Activated naive CD4-positive, alpha-beta T cell treated with anti-CD3 and anti-CD28 coated beads for 36 hours (primary cell): ENCODE measurements at regions not wholly inside any gene's neighbourhood (a gene's known extent, or its start where the extent isn't known, plus 50 kb on each side); places are given as distances from the start of the nearest gene placed in this dataset.

Experiments
- CTCF ChIA-PET: fragments of 350-600 bp; sonication (Branson Sonifier 250); formaldehyde crosslinking; loops from one replicate; lab custom pipeline; 2021; ENCODE audit warnings: antibody characterized with exemption; lab: Charles Lee
- DNase-seq: peaks from one replicate; pipeline ENCODE4 v3.0.0-alpha.2; 2020
- H3K27ac Mint-ChIP-seq: one replicate; pipeline ENCODE4 v1.8.0; 2021; ENCODE audit warnings: mild to moderate bottlenecking, mixed read lengths
- H3K27me3 Mint-ChIP-seq: one replicate; pipeline ENCODE4 v1.8.0; 2021; ENCODE audit warnings: low read depth, mixed read lengths
- H3K36me3 Mint-ChIP-seq: one replicate; pipeline ENCODE4 v1.8.0; 2021; ENCODE audit warnings: low read depth, mixed read lengths
- H3K4me1 Mint-ChIP-seq: one replicate; pipeline ENCODE4 v1.8.0; 2021; ENCODE audit warnings: low read depth, mixed read lengths
- H3K4me3 Mint-ChIP-seq: one replicate; pipeline ENCODE4 v1.8.0; 2021; ENCODE audit warnings: mild to moderate bottlenecking, moderate library complexity, mixed read lengths
- H3K9me3 Mint-ChIP-seq: one replicate; pipeline ENCODE4 v1.8.0; 2021; ENCODE audit warnings: mixed read lengths
- intact Hi-C: fragments of 100-400 bp; cut with micrococcal nuclease; formaldehyde crosslinking; loops from one replicate; pipeline ENCODE4 v1.15.1; 2023

DNA sequence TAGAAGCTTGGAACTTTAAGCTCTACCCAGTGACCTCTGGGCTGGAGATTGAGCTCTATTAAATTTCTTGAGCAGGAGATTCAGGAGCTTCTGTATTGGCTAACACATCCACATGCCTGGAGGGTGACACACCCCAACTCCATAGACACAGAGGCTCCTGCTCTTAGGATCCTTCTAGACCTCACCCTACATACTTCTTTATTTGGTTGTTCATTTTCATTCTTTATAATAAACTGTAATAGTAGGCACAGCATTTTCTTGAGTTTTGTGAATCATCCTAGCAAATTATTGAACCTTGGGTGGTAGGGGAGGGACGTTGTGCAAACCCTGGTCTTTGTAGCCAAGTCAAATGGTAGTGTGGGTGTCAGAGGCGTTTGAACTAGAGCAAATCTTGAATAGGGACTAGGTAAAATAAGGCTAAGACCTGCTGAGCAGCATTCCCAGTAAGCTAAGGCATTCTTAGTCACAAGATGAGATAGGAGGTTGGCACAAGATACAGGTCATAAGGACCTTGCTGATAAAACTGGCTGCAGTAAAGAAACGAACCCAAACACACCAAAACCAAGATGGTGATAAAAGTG lies 323.8 kb upstream of the GALNT5 start:
- Mint-ChIP-seq H3K36me3 (no peaks in the 10 kb centered on the region), H3K4me1 (no peaks in the 10 kb centered on the region), H3K9me3 (no peaks in the 10 kb centered on the region), H3K27me3 (no peaks in the 10 kb centered on the region), H3K4me3 (no peak overlapping the region), H3K27ac (no peak overlapping the region)
- intact Hi-C loops, result no loop called here
- no peak for DNase-seq
- CTCF ChIA-PET, result no interaction called here

DNA sequence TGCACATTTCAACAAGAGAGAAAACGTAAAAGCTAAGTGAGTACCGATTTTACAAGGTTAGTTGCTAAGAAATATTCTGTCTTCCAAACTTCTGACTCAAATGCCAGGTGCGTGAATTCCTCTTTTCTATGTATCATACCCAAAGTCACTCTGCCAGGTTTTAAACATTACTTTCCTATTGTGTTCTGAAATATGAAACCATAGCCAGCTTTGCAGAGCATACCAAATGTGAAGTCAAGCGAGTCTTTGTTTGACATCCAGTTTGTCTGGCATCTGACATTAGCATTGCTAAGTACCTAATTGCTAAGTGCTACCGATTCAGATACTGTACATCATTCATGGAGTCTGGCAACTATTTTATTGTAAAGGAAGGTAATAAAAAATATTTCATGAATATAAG lies 321.9 kb upstream of the GALNT5 start:
- H3K27me3 Mint-ChIP-seq, result no peaks in the 10 kb centered on the region
- no peak overlapping the region for H3K4me3 Mint-ChIP-seq
- CTCF ChIA-PET, result no interaction called here
- intact Hi-C loops, result no loop called here
- no peaks in the 10 kb centered on the region for H3K36me3 Mint-ChIP-seq
- no peak overlapping the region for H3K27ac Mint-ChIP-seq
- H3K4me1 Mint-ChIP-seq, result no peaks in the 10 kb centered on the region
- no peak for DNase-seq
- no peaks in the 10 kb centered on the region for H3K9me3 Mint-ChIP-seq

DNA sequence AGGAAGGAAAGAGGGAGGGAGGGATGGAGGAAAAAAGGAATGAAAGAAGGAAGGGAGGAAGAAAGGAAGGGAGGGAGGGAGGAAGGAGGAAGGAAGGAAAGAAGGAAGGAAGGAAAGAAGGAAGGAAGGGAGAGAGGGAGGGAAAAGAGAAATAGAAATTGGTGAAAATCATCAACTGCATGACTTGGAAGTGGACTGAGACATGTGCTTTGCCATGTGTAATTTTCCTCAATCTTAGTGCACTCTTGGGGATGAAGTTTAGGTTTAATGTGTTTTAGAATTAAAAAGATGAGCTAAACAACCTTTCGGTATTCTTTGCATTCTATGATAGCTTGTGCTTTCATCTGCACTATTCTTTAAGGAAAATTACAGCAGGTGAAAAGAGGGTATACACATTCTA lies 320.1 kb upstream of the GALNT5 start:
- H3K36me3 Mint-ChIP-seq, result no peaks in the 10 kb centered on the region
- intact Hi-C loops, result no loop called here
- no peaks in the 10 kb centered on the region for H3K27me3 Mint-ChIP-seq
- CTCF ChIA-PET, result interaction anchor here (0.6 kb wide), 1 partner anchor 10 kb away, joined by 3 read pairs; no protein-coding TSS in a partner anchor
- no peak overlapping the region for H3K4me3 Mint-ChIP-seq
- DNase-seq, result no peak
- no peaks in the 10 kb centered on the region for H3K4me1 Mint-ChIP-seq
- H3K9me3 Mint-ChIP-seq, result no peaks in the 10 kb centered on the region
- no peak overlapping the region for H3K27ac Mint-ChIP-seq

DNA sequence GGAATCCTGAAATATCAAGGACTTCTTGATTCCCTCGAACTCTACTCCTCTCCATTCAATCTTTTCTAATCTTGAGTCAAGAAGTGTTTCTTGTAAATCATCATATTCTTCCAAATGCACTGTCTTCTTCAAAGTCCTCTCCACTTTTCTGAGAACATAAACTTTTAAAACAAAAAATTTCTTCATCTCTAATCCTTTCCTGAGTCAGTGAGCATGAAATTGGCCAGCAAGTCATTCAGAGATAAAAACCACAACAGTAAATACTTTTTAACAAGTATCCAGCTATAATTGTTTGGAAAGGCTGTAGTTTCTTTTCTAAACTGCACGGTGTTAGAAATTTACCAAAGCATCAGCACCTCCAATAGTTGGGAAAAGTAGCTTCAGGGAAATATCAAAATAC lies 312.6 kb upstream of the GALNT5 start:
- Mint-ChIP-seq H3K27ac (no peak overlapping the region), H3K36me3 (no peaks in the 10 kb centered on the region), H3K27me3 (no peaks in the 10 kb centered on the region), H3K4me3 (no peak overlapping the region), H3K9me3 (peaks cover 1% of the 10 kb centered on the region), H3K4me1 (no peaks in the 10 kb centered on the region)
- no peak for DNase-seq
- intact Hi-C loops, result no loop called here
- CTCF ChIA-PET, result no interaction called here

DNA sequence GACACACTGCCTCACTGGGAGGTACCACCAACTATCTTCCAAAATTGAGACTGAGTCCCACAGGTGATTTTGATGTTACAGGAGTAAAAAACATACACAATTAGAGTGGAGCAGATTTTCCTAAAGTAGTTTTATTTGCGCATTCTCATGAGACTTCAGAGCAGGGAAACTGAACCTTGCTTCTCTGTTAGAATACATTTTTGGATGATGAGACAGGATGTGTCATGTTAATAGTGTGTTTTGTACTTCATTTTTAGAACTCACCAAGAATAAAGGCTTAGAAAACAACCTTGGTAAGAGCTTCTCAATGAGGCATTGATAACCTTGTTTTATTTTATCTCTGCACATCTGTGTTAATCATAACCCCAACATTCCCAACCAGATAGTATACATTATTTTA lies 310.2 kb upstream of the GALNT5 start:
- H3K27ac Mint-ChIP-seq, result no peak overlapping the region
- CTCF ChIA-PET, result no interaction called here
- H3K27me3 Mint-ChIP-seq, result no peaks in the 10 kb centered on the region
- H3K36me3 Mint-ChIP-seq, result no peaks in the 10 kb centered on the region
- no peaks in the 10 kb centered on the region for H3K4me1 Mint-ChIP-seq
- intact Hi-C loops, result no loop called here
- no peak for DNase-seq
- no peak overlapping the region for H3K4me3 Mint-ChIP-seq
- H3K9me3 Mint-ChIP-seq, result peaks cover 6% of the 10 kb centered on the region

DNA sequence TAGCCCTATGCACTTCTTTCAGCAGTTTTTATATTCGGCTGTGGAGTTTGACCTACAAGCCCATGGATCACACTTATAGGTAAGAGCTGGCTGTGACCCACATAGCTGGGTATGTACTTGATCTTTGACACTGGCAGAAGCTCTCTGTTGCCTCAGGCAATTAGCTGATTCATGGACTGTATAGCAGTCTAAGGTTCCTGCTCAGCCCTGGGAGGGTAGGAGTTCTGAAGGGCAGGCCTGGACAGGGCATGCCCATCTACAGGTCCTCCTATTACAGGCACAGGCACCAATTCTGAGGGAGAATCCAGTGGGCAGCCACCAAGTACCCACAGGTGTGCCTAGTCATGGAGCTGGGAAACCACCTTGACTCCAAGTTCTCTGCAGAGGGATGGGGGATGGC lies 301.8 kb upstream of the GALNT5 start:
- DNase-seq, result no peak
- intact Hi-C loops, result no loop called here

DNA sequence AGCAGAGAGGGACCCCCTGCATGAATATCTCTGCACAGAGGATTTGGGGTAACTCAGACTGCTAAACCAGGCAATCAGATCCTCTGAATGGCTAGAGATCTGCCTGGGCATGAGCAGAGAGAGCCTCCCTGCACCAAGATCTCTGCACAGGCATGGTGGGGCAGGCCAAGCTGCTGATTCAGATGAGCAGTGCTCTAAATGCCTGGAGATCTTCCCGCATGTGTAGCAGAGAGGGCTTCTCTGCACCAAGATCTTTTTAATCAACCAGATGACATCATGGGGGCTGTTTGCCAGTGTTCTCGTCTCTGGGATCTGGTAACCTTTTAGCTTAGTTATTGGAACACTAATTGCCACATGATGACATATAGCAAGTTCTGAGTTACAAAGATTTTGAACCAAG lies 301.3 kb upstream of the GALNT5 start:
- Mint-ChIP-seq H3K4me3 (no peak overlapping the region), H3K36me3 (no peaks in the 10 kb centered on the region), H3K4me1 (no peaks in the 10 kb centered on the region), H3K9me3 (peaks cover 9% of the 10 kb centered on the region), H3K27me3 (no peaks in the 10 kb centered on the region), H3K27ac (no peak overlapping the region)
- DNase-seq, result no peak
- CTCF ChIA-PET, result no interaction called here
- intact Hi-C loops, result no loop called here

More for the DNA sequence above, 301.8 kb upstream of the GALNT5 start:
- Mint-ChIP-seq H3K36me3 (no peaks in the 10 kb centered on the region), H3K27ac (no peak overlapping the region), H3K4me1 (no peaks in the 10 kb centered on the region), H3K27me3 (no peaks in the 10 kb centered on the region), H3K4me3 (no peak overlapping the region), H3K9me3 (peaks cover 9% of the 10 kb centered on the region)
- CTCF ChIA-PET, result no interaction called here

DNA sequence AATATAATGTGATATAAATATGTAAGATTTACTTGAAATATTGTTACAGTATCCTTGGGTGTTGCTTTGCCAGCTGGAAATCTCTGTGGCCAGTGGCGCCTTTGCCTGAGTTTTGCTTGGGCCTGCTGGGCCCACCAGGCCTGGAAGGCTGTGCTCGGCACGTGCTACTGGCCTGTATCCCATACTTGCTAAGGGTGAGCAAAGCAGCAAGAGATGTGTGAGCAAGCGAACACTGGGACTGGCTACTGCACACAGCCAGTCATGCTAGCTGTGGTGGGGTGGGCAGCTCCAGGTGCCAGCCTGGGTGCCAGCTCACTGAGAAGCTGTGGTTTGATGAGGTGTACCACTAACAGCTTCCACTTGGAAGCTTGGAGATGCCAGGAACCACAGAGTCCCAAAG lies 299.1 kb upstream of the GALNT5 start:
- CTCF ChIA-PET, result interaction anchor here (1.0 kb wide), 1 partner anchor 235 kb away, joined by 4 read pairs; no protein-coding TSS in a partner anchor
- no peaks in the 10 kb centered on the region for H3K4me1 Mint-ChIP-seq
- peaks cover 7% of the 10 kb centered on the region for H3K9me3 Mint-ChIP-seq
- H3K4me3 Mint-ChIP-seq, result no peak overlapping the region
- H3K27ac Mint-ChIP-seq, result no peak overlapping the region
- DNase-seq, result no peak
- intact Hi-C loops, result no loop called here
- H3K36me3 Mint-ChIP-seq, result no peaks in the 10 kb centered on the region
- no peaks in the 10 kb centered on the region for H3K27me3 Mint-ChIP-seq

DNA sequence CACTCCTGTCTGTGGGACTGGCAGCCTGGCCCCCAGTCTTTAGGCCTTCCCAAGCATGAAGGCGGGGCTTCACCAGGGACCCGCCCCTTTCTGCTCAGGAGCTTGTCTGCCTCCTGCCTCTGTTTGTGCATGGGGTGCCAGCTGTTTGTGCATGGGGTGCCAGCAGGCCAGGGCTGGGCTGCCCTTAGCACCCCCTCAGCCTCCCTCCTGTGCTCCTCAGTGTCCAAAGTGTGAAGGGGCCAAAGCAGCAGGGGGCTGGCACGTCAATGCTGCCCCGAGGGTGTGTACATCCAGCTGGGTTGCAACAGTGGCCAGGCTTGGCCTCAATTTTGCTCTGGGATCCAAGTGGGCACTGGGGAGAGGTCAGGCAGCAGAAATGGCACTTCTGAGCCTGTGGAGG lies 298.0 kb upstream of the GALNT5 start:
- intact Hi-C loops, result no loop called here
- H3K27me3 Mint-ChIP-seq, result no peaks in the 10 kb centered on the region
- DNase-seq, result no peak
- no peak overlapping the region for H3K4me3 Mint-ChIP-seq
- H3K4me1 Mint-ChIP-seq, result no peaks in the 10 kb centered on the region
- peaks cover 7% of the 10 kb centered on the region for H3K9me3 Mint-ChIP-seq
- H3K27ac Mint-ChIP-seq, result no peak overlapping the region
- no peaks in the 10 kb centered on the region for H3K36me3 Mint-ChIP-seq
- CTCF ChIA-PET, result interaction anchor here (0.6 kb wide), 1 partner anchor 1118 kb away, joined by 3 read pairs; no protein-coding TSS in a partner anchor

DNA sequence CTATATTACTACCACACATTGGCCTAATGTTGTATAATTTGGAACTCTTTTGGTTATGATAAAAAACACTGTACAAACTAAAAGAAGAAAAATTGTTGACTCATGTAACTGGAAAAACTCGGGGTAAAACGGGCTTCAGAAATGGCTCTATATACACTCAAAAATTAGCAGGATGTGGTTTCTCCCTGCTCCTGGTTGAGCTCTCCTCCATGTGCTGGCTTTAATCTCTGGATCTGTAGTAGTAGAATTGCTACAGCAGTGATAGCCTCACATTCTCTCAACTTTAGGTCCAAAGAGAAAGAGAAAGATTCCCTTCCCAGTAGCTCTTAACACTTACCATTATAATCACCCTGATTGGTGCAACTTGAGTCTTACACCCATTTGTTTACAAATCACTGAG lies 274.9 kb upstream of the GALNT5 start:
- H3K27me3 Mint-ChIP-seq, result no peaks in the 10 kb centered on the region
- CTCF ChIA-PET, result no interaction called here
- H3K4me1 Mint-ChIP-seq, result no peaks in the 10 kb centered on the region
- H3K4me3 Mint-ChIP-seq, result no peak overlapping the region
- H3K27ac Mint-ChIP-seq, result no peak overlapping the region
- no peaks in the 10 kb centered on the region for H3K9me3 Mint-ChIP-seq
- H3K36me3 Mint-ChIP-seq, result no peaks in the 10 kb centered on the region
- intact Hi-C loops, result no loop called here
- DNase-seq, result no peak

DNA sequence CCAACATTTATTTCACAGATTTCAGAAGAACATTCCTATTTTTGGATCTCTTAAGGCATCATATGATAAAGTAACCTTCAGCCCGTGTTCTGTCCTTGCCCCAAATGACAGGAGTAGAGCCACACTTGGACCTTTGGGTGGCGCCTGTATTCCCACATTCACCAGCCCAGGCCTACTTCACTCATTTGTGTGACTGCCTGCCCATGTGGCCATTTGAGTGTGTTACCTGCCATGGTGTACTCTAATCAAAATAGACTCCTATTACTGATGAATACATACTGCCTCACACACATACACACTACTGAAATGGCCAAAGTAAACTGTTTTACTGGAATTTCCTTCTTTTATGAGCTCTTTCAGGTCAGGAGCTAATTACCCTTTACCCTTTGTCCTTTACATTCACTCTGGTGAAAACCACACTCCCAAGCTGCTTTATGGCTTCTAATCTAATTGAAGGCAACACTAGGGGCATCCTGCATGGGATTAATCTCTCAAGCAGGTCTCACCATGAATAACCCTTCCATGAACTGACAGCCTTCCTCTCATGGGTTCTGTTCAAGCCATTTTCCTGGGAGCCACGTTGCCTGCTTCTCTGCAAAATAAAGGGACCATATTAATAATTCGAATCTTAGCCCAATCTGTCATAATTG lies 271.0 kb upstream of the GALNT5 start:
- Mint-ChIP-seq H3K27ac (no peak overlapping the region), H3K4me1 (no peaks in the 10 kb centered on the region), H3K27me3 (peaks cover 2% of the 10 kb centered on the region), H3K4me3 (no peak overlapping the region), H3K36me3 (no peaks in the 10 kb centered on the region), H3K9me3 (no peaks in the 10 kb centered on the region)
- no peak for DNase-seq
- CTCF ChIA-PET, result no interaction called here
- intact Hi-C loops, result no loop called here

DNA sequence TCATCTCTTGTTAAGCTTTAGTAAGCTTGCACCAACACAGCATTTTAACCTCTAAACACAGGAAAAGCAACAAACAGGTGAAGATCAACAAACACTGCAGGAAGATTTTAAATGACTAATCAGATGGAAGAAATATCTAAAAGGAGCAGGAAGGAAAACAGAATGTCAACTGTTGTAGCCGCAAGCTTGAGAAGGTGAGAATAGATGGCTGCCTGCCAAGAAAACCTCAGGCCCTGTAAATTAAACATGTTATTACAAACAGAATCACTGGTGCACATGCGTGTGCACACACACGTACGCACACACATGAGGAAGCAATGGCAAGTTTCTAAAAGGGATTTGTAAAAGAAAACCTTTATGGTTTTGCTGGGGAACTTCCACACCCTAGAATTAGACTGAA lies 257.8 kb upstream of the GALNT5 start:
- Mint-ChIP-seq H3K27me3 (no peaks in the 10 kb centered on the region), H3K4me3 (no peak overlapping the region), H3K36me3 (no peaks in the 10 kb centered on the region), H3K27ac (no peak overlapping the region), H3K9me3 (no peaks in the 10 kb centered on the region), H3K4me1 (no peaks in the 10 kb centered on the region)
- no peak for DNase-seq
- intact Hi-C loops, result no loop called here
- CTCF ChIA-PET, result no interaction called here

DNA sequence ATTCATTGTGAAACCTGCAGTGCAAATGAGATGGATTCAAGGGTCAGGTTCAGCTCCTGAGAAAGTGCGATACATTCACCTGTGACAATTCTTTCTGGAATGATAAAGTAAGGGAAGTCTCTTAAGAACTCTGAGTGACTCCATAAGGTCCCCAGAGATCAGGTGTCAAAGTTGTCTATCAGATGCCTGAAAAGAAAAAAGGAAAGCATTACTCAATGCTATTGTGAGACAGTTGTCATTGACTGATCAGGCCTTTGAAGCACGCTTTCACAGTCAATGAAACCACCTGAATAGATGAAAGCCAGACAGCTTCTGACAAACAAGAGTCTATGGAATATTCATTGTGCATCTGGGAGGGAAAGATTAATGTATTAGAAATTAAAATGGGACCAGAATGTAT lies 252.7 kb upstream of the GALNT5 start:
- no peak for DNase-seq

More for the DNA sequence above, 252.7 kb upstream of the GALNT5 start:
- Mint-ChIP-seq H3K27me3 (no peaks in the 10 kb centered on the region), H3K4me1 (no peaks in the 10 kb centered on the region), H3K9me3 (no peaks in the 10 kb centered on the region), H3K27ac (no peak overlapping the region), H3K4me3 (no peak overlapping the region), H3K36me3 (no peaks in the 10 kb centered on the region)
- CTCF ChIA-PET, result interaction anchor here (0.5 to 0.7 kb wide), 2 partner anchors 121 to 1449 kb away, joined by 3 to 4 read pairs; no protein-coding TSS in a partner anchor
- intact Hi-C loops, result no loop called here
